Right atrium auricular region (tissue), 2 donors: ENCODE measurements at regions not wholly inside any gene's neighbourhood (a gene's known extent, or its start where the extent isn't known, plus 50 kb on each side); places are given as distances from the start of the nearest gene placed in this dataset.
"Not testable (repeated sequence)": the region's sequence is repeated elsewhere in the genome, so short reads cannot be mapped to it uniquely, and the experiment has no call there.

Source experiments
- DNase-seq: peaks from one replicate; pipeline ENCODE4 v3.0.0-alpha.2; 2019; ENCODE audit warnings: low spot score
- H3K27ac ChIP-seq, 2 donors: fragments of 200-600 bp; sonication (generic); 1 replicate in 1 of 2; 2 replicates in 1 of 2; pipeline ENCODE4 v1.5.1; 2016 to 2019
- H3K27me3 ChIP-seq, 2 donors: fragments of 200-600 bp; sonication (generic); one replicate each; pipeline versions ENCODE4 v1.5.1 to v1.6.0; 2017 to 2019
- H3K36me3 ChIP-seq: fragments of 200-600 bp; sonication (generic); one replicate; pipeline ENCODE4 v1.5.1; 2016
- H3K4me1 ChIP-seq, 2 donors: fragments of 200-600 bp; sonication (generic); one replicate each; pipeline versions ENCODE4 v1.5.1 to v1.6.0; 2017 to 2019
- H3K4me3 ChIP-seq, 2 donors: fragments of 200-600 bp; sonication (generic); 1 replicate in 1 of 2; 2 replicates in 1 of 2; pipeline ENCODE4 v1.5.1; 2017 to 2019; ENCODE audit warnings: mild to moderate bottlenecking in 1 of 2, moderate library complexity in 1 of 2
- H3K9me3 ChIP-seq, 2 donors: fragments of 200-600 bp; sonication (generic); one replicate each; pipeline ENCODE4 v1.5.1; 2019
- TF ChIP-seq, protein P1 (sequence below), 2 donors: fragments of 200-600 bp; sonication (generic); IDR thresholded peaks; one replicate each; pipeline ENCODE4 v1.5.1; 2019; ENCODE audit warnings: antibody characterized with exemption in 2 of 2

DNA sequence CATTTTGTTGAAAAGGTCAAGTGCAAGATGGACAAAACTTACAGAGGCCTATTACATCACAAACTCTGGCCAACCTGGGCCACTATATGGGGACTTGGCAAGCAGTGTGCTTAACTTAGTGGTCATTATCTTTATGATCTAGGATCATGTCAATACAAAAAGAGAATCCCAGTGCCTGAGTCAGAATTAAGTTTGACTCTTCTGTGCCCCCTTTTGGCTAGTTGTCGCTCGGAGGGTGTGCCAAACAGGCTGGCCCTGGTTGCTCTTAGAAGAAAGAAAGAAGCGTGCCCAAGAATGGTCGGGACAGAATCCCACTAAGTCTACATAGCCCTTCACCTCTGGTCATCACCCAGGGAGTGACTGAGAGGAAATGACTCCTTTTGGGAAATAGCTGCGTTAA lies 100.1 kb downstream of the EIF4E start:
- TF ChIP-seq, protein P1, sequence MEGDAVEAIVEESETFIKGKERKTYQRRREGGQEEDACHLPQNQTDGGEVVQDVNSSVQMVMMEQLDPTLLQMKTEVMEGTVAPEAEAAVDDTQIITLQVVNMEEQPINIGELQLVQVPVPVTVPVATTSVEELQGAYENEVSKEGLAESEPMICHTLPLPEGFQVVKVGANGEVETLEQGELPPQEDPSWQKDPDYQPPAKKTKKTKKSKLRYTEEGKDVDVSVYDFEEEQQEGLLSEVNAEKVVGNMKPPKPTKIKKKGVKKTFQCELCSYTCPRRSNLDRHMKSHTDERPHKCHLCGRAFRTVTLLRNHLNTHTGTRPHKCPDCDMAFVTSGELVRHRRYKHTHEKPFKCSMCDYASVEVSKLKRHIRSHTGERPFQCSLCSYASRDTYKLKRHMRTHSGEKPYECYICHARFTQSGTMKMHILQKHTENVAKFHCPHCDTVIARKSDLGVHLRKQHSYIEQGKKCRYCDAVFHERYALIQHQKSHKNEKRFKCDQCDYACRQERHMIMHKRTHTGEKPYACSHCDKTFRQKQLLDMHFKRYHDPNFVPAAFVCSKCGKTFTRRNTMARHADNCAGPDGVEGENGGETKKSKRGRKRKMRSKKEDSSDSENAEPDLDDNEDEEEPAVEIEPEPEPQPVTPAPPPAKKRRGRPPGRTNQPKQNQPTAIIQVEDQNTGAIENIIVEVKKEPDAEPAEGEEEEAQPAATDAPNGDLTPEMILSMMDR (IDR thresholded peaks at IDR 0.05), result no peak
- Histone ChIP-seq H3K27me3 (no peaks in the 10 kb centered on the region), H3K36me3 (no peaks in the 10 kb centered on the region), H3K4me3 (no peak overlapping the region), H3K4me1 (no peaks in the 10 kb centered on the region), H3K9me3 (no peaks in the 10 kb centered on the region), H3K27ac (no peak overlapping the region)
- DNase-seq, result no peak

DNA sequence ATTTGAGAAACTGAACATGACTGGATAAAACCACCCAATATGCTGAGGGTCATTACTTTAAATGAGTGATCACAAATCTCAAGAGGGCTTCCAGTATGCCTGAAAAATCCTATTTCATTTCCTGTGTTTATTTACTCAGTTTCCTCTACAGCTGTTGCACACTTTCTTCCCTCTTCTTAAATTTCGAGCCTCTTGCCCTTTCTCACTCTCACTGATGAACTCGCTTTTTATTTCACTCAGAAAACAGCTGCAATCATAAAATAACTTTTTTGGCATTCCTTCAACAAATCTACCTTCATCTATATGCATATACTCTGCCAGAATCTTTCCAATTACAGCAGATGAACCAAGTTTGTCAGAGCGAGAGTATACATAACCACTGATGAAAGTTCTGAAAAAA lies 101.3 kb downstream of the EIF4E start:
- TF ChIP-seq, protein P1 (IDR thresholded peaks at IDR 0.05), result no peak
- no peak for DNase-seq
- no peak overlapping the region for H3K27ac ChIP-seq

DNA sequence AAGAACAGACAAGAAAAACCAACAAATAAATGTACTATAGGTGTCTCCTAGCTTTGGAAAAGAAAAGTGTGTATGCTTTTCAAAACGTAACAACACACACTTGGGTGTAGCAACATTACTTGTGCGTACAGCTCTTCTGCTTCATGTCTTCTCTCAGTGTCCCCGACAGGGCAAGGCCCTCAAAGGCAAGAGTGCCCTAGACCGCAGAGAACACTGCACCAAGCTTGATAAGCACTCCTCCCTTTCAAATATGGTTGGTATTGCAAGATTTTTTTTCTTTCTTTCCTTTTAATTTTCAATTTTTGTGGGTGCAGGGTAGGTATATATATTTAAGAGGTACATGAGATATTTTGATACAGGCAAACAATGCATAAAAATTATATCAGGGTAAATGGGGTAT lies 106.8 kb downstream of the EIF4E start:
- H3K27ac ChIP-seq, result no peak overlapping the region
- no peaks in the 10 kb centered on the region for H3K4me1 ChIP-seq
- H3K36me3 ChIP-seq, result no peaks in the 10 kb centered on the region
- no peaks in the 10 kb centered on the region for H3K9me3 ChIP-seq
- H3K27me3 ChIP-seq, result no peaks in the 10 kb centered on the region
- H3K4me3 ChIP-seq, result no peak overlapping the region
- TF ChIP-seq, protein P1 (IDR thresholded peaks at IDR 0.05), result no peak
- DNase-seq, result no peak

More for the DNA sequence above, 101.3 kb downstream of the EIF4E start:
- Histone ChIP-seq H3K9me3 (no peaks in the 10 kb centered on the region), H3K4me1 (no peaks in the 10 kb centered on the region), H3K36me3 (no peaks in the 10 kb centered on the region), H3K4me3 (no peak overlapping the region), H3K27me3 (no peaks in the 10 kb centered on the region)

DNA sequence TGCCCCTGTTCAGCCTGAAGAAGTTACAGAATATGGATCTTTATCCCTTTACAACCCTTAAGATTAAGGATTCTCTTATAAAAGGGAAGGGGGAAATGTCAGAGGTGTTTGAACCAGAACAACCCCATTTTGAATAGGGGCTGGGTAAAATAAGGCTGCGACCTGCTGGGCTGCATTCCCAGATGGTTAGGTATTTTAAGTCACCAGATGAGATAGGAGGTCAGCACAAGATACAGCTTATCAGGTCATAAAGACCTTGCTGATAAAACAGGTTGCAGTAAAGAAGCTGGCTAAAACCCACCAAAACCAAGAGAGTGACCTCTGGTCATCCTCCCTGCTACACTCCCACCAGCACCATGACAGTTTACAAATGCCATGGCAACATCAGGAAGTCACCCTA lies 110.8 kb downstream of the EIF4E start:
- H3K4me1 ChIP-seq, H3K36me3 ChIP-seq, H3K27me3 ChIP-seq, H3K4me3 ChIP-seq, H3K27ac ChIP-seq, DNase-seq, H3K9me3 ChIP-seq: not testable (repeated sequence)

DNA sequence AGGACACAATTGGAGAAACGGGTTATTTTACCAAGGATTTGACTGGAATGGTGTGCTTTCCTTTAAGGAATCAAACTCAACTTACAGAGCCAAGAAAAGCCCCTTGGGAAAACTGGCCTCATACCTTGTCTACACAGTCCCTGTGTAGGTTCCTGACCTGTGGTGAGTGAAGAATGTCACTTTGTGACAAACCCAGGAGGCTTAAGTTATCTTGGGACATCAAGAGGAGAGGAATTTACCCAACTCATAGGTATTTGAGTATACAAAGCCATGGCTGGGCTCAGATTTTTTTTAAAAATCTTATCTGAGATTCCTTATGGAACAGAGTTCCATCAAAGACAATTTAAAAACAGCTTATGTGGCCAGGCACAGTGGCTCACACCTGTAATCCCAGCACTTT lies 112.1 kb downstream of the EIF4E start:
- no peak for DNase-seq
- Histone ChIP-seq H3K36me3 (no peaks in the 10 kb centered on the region), H3K9me3 (no peaks in the 10 kb centered on the region), H3K27ac (no peak overlapping the region), H3K4me1 (no peaks in the 10 kb centered on the region), H3K27me3 (no peaks in the 10 kb centered on the region), H3K4me3 (no peak overlapping the region)
- TF ChIP-seq, protein P1 (IDR thresholded peaks at IDR 0.05), result no peak

DNA sequence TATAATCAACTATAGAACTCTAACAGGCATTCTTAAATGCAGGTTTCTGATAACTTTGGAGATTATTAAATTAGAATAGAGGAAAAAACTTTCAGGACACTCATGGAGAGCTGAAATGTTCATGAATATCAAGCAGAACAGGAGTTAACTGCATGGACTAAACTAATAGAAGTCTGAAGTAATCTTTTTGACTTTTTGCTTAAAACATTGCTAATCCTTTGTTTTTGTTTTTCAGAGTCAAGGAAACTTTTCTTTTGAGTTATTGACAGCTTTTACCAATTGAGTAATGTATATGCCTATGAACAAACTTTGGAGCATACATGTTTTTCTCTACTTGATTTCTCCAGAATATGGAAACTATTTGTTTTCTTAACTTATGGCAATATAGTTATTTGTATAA lies 112.5 kb downstream of the EIF4E start:
- H3K27me3 ChIP-seq, result no peaks in the 10 kb centered on the region
- H3K4me1 ChIP-seq, result no peaks in the 10 kb centered on the region
- H3K27ac ChIP-seq, result no peak overlapping the region
- H3K4me3 ChIP-seq, result no peak overlapping the region
- H3K9me3 ChIP-seq, result no peaks in the 10 kb centered on the region
- H3K36me3 ChIP-seq, result no peaks in the 10 kb centered on the region
- no peak for DNase-seq
- TF ChIP-seq, protein P1 (IDR thresholded peaks at IDR 0.05), result no peak
